ENCODE measurements at regions not wholly inside any gene's neighbourhood (a gene's known extent, or its start where the extent isn't known, plus 50 kb on each side); places are given as distances from the start of the nearest gene placed in this dataset.

GRCh38 chr2:228611171-228611570 lies 429.7 kb upstream of the SPHKAP start:
- DNase-seq = no peak
- no peaks in the 10 kb centered on the region for H3K36me3 ChIP-seq
- no peaks in the 10 kb centered on the region for H3K27me3 ChIP-seq
- no peak for TF ChIP-seq CTCF (IDR thresholded peaks at IDR 0.05; ENCODE audit: low read depth, low read length)
- H3K4me1 ChIP-seq = no peaks in the 10 kb centered on the region
- H3K4me3 ChIP-seq (ENCODE audit: low read depth, low read length) = no peak overlapping the region
- H3K9me3 ChIP-seq = no peaks in the 10 kb centered on the region

DNA sequence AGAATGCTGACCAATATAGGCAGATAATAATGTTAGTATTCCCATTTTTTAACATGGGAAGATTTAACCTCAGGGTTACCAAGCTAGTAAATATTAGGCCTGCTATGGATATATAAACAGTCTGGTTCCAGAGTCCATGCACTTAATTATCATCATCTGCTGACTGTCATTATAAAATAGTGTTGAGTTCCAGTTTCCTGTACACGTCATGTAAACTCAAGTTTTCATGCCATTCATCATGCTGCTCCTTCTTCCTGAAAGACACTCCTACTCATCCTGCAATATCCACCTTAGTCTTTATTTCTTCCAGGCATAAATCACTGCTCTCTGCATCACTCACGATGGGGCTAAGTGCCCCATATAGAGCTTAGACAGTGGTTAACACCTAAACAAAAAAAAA lies 420.8 kb upstream of the SPHKAP start:
- Histone ChIP-seq H3K4me1 (no peaks in the 10 kb centered on the region), H3K36me3 (no peaks in the 10 kb centered on the region), H3K4me3 (ENCODE audit: low read depth, low read length) (no peak overlapping the region), H3K9me3 (no peaks in the 10 kb centered on the region), H3K27me3 (no peaks in the 10 kb centered on the region)
- TF ChIP-seq CTCF (IDR thresholded peaks at IDR 0.05; ENCODE audit: low read depth, low read length) = no peak
- DNase-seq = no peak

- TF ChIP-seq CTCF (IDR thresholded peaks at IDR 0.05; ENCODE audit: low read depth, low read length) = no peak
- H3K9me3 ChIP-seq = no peaks in the 10 kb centered on the region
- H3K4me1 ChIP-seq = no peaks in the 10 kb centered on the region
- no peak for DNase-seq
- no peak overlapping the region for H3K4me3 ChIP-seq (ENCODE audit: low read depth, low read length)
- no peaks in the 10 kb centered on the region for H3K36me3 ChIP-seq
- H3K27me3 ChIP-seq = no peaks in the 10 kb centered on the region
Measured at GRCh38 chr2:228600265-228600664, 418.8 kb upstream of the SPHKAP start.

- no peak for DNase-seq
- H3K9me3 ChIP-seq = no peaks in the 10 kb centered on the region; the same call in 1 of the 2 replicates
- H3K4me1 ChIP-seq = no peaks in the 10 kb centered on the region
- no peak for TF ChIP-seq CTCF (IDR thresholded peaks at IDR 0.05; ENCODE audit: low read depth, low read length)
- no peaks in the 10 kb centered on the region for H3K27me3 ChIP-seq
- H3K36me3 ChIP-seq = no peaks in the 10 kb centered on the region
- no peak overlapping the region for H3K4me3 ChIP-seq (ENCODE audit: low read depth, low read length)
Measured at GRCh38 chr2:228599781-228600180, 418.3 kb upstream of the SPHKAP start.

DNA sequence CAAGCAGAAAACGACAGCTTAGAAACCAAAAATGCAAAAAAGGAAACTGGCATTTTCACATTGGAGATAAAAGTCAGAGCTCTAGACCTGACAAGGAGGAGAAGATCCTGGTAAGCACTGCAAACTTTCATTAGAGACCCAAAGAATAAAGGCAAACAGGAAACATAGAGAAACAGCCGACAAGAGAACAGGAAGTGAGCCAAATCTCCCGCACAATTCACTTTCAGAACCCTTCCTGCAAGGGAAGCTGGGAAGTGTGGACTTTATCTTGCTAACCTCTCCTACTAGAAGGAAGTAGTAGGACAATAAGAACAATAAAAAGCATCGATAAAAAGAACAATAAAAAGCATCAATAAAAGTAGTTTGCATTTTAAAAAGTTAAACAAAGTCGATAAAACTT lies 417.8 kb upstream of the SPHKAP start:
- DNase-seq = no peak
- TF ChIP-seq CTCF (IDR thresholded peaks at IDR 0.05; ENCODE audit: low read depth, low read length) = no peak

DNA sequence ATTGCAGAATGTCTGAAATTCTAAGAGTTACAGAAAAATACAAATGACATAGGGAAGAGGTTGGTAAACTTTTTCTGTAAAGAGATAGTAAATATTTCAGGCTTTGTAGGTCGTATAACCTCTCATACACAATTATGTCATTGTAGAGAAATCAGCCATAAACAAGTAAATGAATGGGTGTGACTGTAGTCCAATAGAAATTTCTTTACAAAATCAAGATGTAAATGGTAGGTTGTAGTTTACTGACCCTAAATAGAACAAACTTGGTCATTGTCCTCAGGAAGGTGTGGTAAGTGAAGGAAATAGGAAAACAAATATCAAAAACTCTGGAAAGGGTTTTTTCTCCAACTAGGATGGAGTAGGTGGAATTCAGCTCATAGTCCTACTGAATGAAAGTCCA lies 415.5 kb upstream of the SPHKAP start:
- no peaks in the 10 kb centered on the region; the same call in 1 of the 2 replicates for H3K9me3 ChIP-seq
- H3K4me3 ChIP-seq (ENCODE audit: low read depth, low read length) = no peak overlapping the region
- H3K4me1 ChIP-seq = no peaks in the 10 kb centered on the region
- TF ChIP-seq CTCF (IDR thresholded peaks at IDR 0.05; ENCODE audit: low read depth, low read length) = no peak
- H3K27me3 ChIP-seq = no peaks in the 10 kb centered on the region
- no peaks in the 10 kb centered on the region for H3K36me3 ChIP-seq
- DNase-seq = no peak

More for the DNA sequence above, 417.8 kb upstream of the SPHKAP start:
- Histone ChIP-seq H3K27me3 (no peaks in the 10 kb centered on the region), H3K9me3 (no peaks in the 10 kb centered on the region; the same call in 1 of the 2 replicates), H3K4me1 (no peaks in the 10 kb centered on the region), H3K36me3 (no peaks in the 10 kb centered on the region), H3K4me3 (ENCODE audit: low read depth, low read length) (no peak overlapping the region)
